ENCODE measurements at regions not wholly inside any gene's neighbourhood (a gene's known extent, or its start where the extent isn't known, plus 50 kb on each side); places are given as distances from the start of the nearest gene placed in this dataset.
"Not testable (repeated sequence)": the region's sequence is repeated elsewhere in the genome, so short reads cannot be mapped to it uniquely, and the experiment has no call there.

DNA sequence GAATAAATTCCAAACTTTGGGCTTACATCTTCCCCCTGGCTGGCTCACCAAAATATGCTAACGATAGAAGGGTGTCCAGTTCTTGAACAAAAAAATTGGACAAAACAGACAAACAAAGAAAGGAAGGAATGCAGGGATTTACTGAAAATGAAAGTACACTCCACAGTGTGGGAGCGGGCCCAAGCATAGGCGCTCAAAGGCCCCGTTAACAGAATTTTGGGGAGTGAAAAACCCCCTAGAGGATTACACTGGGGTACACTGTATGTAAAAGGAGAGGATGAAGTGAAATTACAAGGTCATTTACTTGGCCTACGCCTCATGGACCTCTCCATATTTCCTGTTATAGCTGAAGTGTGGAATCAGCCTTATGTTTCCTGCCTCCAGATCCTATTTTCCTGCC, 899.7 kb downstream of the DSC3 start:
- DNase-seq (ENCODE audit: low read depth), result no peak
- TF ChIP-seq, protein P1, sequence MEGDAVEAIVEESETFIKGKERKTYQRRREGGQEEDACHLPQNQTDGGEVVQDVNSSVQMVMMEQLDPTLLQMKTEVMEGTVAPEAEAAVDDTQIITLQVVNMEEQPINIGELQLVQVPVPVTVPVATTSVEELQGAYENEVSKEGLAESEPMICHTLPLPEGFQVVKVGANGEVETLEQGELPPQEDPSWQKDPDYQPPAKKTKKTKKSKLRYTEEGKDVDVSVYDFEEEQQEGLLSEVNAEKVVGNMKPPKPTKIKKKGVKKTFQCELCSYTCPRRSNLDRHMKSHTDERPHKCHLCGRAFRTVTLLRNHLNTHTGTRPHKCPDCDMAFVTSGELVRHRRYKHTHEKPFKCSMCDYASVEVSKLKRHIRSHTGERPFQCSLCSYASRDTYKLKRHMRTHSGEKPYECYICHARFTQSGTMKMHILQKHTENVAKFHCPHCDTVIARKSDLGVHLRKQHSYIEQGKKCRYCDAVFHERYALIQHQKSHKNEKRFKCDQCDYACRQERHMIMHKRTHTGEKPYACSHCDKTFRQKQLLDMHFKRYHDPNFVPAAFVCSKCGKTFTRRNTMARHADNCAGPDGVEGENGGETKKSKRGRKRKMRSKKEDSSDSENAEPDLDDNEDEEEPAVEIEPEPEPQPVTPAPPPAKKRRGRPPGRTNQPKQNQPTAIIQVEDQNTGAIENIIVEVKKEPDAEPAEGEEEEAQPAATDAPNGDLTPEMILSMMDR (IDR thresholded peaks at IDR 0.05; ENCODE audit: insufficient read depth, low read length), result no peak
- no peak overlapping the region for H3K4me3 ChIP-seq (ENCODE audit: low read depth, low read length)

DNA sequence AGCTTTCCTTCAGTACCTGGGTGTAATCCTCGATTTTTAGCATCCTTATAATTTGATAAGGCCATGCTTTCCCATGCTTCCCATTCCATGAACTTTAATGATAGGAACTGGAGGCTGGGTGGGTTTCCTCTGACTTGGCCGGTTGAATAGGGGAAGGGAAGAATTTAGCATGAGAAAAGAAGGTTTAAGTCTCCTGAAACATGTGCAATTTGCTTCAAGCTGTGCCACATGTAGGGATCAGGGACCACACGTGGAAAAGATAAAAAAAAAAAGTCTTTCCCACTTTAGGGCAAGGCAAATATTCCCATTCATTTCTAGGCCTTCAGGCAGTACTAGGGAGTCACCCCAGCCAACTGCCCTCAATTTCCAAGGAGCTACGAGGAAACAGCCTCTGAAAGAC, 900.3 kb downstream of the DSC3 start:
- DNase-seq (ENCODE audit: low read depth), result no peak
- TF ChIP-seq, protein P1 (IDR thresholded peaks at IDR 0.05; ENCODE audit: insufficient read depth, low read length), result no peak
- H3K4me3 ChIP-seq (ENCODE audit: low read depth, low read length), result no peak overlapping the region

DNA sequence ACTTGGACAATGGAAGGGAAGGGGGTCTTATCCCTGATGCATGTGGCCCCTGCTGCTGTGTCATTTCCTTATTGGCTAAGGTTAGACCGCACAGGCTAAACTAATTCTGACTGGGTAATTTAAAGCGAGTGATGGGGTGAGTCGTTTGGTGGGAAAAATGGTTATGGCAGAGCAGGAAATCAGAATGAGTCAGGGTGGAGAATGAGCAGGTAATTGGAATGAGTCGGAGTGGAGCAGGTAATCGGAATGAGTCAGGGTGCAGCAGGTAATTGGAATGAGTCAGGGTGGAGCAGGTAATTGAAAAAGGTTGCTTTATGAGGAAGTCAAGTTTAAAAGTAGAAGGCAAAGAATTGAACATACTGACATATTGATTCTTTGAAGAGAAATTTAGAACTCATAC, 901.0 kb downstream of the DSC3 start:
- H3K4me3 ChIP-seq (ENCODE audit: low read depth, low read length); DNase-seq (ENCODE audit: low read depth): not testable (repeated sequence)

DNA sequence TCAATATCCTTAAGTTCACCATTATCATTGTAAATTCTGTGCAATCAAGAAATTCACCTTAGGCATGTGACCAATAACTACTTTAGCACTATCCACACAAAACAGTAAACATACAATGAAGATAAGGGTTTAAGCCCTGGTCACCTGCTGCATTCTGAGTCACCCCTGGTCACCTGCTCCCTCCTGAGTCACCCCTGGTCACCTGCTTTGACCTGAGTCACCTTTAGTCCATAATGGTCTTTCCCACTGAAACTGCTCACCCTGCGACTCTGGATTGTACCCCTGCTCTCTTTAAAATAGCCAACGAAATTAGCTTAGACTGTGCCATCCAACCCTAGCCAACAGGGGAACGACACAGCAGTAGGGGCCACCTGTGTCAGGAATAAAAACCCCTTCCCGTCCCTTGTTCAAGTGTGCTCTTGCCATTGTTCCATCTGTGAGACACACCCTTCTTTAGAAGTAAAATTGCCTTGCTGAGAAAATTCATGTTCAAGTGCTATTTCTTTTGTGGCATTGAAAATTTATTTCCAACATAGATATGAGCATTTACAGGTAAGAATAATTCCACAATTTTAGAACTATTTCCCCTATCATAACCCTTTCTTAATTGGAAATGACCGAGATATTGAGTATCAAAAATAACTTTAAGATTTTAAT, 902.8 kb downstream of the DSC3 start:
- no peak overlapping the region for H3K4me3 ChIP-seq (ENCODE audit: low read depth, low read length)
- no peak for DNase-seq (ENCODE audit: low read depth)
- TF ChIP-seq, protein P1 (IDR thresholded peaks at IDR 0.05; ENCODE audit: insufficient read depth, low read length), result no peak

DNA sequence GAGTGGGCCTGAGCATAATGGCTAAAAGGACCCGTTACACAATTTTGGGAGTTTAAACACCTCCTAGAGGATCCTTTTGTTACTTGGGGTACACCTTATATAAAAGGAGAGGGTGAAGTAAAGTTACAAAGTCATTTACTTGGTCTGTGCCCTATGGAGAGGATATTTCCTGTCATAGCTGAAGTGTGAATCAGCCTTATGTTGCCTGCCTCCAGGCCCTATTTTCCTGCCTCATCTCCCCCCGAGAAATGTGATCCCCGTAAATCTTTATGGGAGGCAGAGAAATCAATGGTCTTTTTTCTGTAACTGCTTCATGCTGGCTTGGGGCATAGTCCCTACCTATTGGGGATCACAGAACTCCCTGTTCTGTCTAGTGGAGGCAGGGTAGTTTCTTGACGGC, 906.6 kb downstream of the DSC3 start:
- H3K4me3 ChIP-seq (ENCODE audit: low read depth, low read length), result no peak overlapping the region
- TF ChIP-seq, protein P1 (IDR thresholded peaks at IDR 0.05; ENCODE audit: insufficient read depth, low read length), result no peak
- DNase-seq (ENCODE audit: low read depth), result no peak

DNA sequence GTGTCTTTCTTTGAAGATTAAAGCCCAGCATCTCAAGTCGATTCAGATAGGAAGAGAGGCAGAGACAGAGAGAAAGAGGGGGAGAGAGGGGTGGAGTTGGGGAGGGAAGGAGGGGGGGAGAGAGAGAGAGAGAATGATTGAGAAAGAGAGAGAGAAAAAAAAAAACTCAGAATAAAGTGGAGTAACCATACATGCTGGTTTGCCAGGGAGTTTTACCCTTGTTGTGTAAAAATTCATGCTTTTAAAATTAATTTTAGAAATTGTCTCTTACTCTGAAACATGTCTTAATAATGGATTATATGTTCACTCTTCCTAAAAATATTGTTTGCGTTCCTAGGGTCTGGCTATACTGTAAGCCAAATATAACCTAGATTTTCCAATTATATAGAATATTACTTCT, 908.5 kb downstream of the DSC3 start:
- no peak for DNase-seq (ENCODE audit: low read depth)
- H3K4me3 ChIP-seq (ENCODE audit: low read depth, low read length), result no peak overlapping the region
- TF ChIP-seq, protein P1 (IDR thresholded peaks at IDR 0.05; ENCODE audit: insufficient read depth, low read length), result no peak

DNA sequence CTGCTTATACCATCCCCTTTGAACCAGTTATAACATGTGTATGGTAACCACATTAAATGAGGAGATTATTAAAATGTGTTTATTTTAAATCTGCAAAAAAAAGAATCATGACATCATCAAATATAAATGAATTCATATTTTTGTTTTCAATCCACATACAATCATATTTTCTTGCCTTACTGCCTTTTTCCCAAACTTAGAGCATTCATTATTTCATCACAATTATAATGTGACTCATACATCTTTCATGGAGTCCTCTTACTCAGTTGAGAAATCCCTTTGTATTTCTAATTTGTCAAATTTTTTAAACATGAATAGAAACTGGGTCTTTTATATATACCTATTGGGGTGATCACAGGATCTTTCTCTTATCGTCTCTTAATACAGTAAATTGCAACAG, 909.6 kb downstream of the DSC3 start:
- TF ChIP-seq, protein P1 (IDR thresholded peaks at IDR 0.05; ENCODE audit: insufficient read depth, low read length), result no peak
- no peak for DNase-seq (ENCODE audit: low read depth)
- H3K4me3 ChIP-seq (ENCODE audit: low read depth, low read length), result no peak overlapping the region
